NB4 (cell line): ENCODE measurements at regions not wholly inside any gene's neighbourhood (a gene's known extent, or its start where the extent isn't known, plus 50 kb on each side); places are given as distances from the start of the nearest gene placed in this dataset.

Experiments used
- POLR2A ChIP-seq: IDR thresholded peaks from 2 replicates; pipeline ENCODE4 v1.6.1; 2011; ENCODE audit warnings: mild to moderate bottlenecking; ENCODE audit not compliant: insufficient read length; ENCODE audit errors: extremely low read depth
- TF ChIP-seq, protein P1 (sequence below): IDR thresholded peaks from one replicate; pipeline ENCODE4 v1.5.1; 2012; ENCODE audit warnings: low read depth, low read length

GRCh38 chr11:115848611-115849010, 344.4 kb upstream of the CADM1 start:
- TF ChIP-seq, protein P1, sequence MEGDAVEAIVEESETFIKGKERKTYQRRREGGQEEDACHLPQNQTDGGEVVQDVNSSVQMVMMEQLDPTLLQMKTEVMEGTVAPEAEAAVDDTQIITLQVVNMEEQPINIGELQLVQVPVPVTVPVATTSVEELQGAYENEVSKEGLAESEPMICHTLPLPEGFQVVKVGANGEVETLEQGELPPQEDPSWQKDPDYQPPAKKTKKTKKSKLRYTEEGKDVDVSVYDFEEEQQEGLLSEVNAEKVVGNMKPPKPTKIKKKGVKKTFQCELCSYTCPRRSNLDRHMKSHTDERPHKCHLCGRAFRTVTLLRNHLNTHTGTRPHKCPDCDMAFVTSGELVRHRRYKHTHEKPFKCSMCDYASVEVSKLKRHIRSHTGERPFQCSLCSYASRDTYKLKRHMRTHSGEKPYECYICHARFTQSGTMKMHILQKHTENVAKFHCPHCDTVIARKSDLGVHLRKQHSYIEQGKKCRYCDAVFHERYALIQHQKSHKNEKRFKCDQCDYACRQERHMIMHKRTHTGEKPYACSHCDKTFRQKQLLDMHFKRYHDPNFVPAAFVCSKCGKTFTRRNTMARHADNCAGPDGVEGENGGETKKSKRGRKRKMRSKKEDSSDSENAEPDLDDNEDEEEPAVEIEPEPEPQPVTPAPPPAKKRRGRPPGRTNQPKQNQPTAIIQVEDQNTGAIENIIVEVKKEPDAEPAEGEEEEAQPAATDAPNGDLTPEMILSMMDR: no peak
- no peak for TF ChIP-seq POLR2A
